ENCODE measurements at regions not wholly inside any gene's neighbourhood (a gene's known extent, or its start where the extent isn't known, plus 50 kb on each side); places are given as distances from the start of the nearest gene placed in this dataset.

DNA sequence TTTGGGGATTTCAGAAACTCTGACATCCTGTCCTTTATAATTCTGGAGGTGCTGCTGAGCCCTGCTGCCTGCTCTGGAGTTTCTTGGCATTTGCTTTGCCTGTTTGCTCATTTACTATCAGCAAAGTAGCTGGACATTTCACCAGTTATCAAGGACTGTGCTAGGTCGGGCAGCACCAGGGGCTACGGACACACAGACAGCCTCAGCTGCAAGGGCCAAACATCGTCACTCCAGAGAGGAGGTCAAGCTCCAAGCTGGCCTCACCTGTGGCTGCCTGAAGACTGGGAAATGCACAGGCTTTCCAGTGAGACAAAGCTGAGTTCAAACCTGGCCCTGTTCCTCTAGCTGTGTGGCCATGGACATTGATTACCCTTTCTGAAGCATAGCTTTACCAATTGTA is 143.7 kb downstream of the LRIG2 start:
- no peak for TF ChIP-seq RFX5 (IDR thresholded peaks at IDR 0.05; ENCODE audit: borderline replicate concordance, low read depth, low read length)
- TF ChIP-seq, protein P1, sequence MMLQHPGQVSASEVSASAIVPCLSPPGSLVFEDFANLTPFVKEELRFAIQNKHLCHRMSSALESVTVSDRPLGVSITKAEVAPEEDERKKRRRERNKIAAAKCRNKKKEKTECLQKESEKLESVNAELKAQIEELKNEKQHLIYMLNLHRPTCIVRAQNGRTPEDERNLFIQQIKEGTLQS (IDR thresholded peaks at IDR 0.05; ENCODE audit: insufficient read depth, low read depth, low read length): no peak
- TF ChIP-seq POLR2A (IDR thresholded peaks at IDR 0.05; ENCODE audit: control extremely low read depth in 1 of 2, low read depth in 2 of 2, low read length in 2 of 2): no peak
- TF ChIP-seq MAX (IDR thresholded peaks at IDR 0.05): no peak
- TF ChIP-seq EP300 (IDR thresholded peaks at IDR 0.05; ENCODE audit: borderline replicate concordance in 1 of 2, low read depth in 2 of 2, low read length in 2 of 2): no peak
- TF ChIP-seq ZNF274 (IDR thresholded peaks at IDR 0.05; ENCODE audit: borderline replicate concordance, extremely low read depth, low read length): no peak
- TF ChIP-seq CTCF (IDR thresholded peaks at IDR 0.05; ENCODE audit: control extremely low read depth in 1 of 3, insufficient read depth in 1 of 3, low read depth in 1 of 3, low read length in 3 of 3): no peak
- no peak for TF ChIP-seq TBP (IDR thresholded peaks at IDR 0.05; ENCODE audit: low read depth, low read length)
- no peak for TF ChIP-seq POLR2AphosphoS5 (IDR thresholded peaks at IDR 0.05; ENCODE audit: low read depth, low read length)
- no peak for TF ChIP-seq YY1 (IDR thresholded peaks at IDR 0.05; ENCODE audit: low read depth, low read length)
- TF ChIP-seq, protein P2, sequence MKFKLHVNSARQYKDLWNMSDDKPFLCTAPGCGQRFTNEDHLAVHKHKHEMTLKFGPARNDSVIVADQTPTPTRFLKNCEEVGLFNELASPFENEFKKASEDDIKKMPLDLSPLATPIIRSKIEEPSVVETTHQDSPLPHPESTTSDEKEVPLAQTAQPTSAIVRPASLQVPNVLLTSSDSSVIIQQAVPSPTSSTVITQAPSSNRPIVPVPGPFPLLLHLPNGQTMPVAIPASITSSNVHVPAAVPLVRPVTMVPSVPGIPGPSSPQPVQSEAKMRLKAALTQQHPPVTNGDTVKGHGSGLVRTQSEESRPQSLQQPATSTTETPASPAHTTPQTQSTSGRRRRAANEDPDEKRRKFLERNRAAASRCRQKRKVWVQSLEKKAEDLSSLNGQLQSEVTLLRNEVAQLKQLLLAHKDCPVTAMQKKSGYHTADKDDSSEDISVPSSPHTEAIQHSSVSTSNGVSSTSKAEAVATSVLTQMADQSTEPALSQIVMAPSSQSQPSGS (IDR thresholded peaks at IDR 0.05; ENCODE audit: low read length): no peak
- TF ChIP-seq SUZ12 (IDR thresholded peaks at IDR 0.05; ENCODE audit: low read length): no peak
- no peak for TF ChIP-seq RNF2 (IDR thresholded peaks at IDR 0.05; ENCODE audit: borderline replicate concordance, low read depth, low read length, missing control alignments, poor library complexity, severe bottlenecking)

Measured in H1 (cell line).